BLaER1 (cell line): ENCODE measurements at regions not wholly inside any gene's neighbourhood (a gene's known extent, or its start where the extent isn't known, plus 50 kb on each side); places are given as distances from the start of the nearest gene placed in this dataset.

Source experiments
- H3K27ac ChIP-seq: shearing (Covaris generic); formaldehyde crosslinking; 2 replicates; pipeline ENCODE4 v1.8.1; 2022
- H3K27me3 ChIP-seq: shearing (Covaris generic); formaldehyde crosslinking; 2 replicates; pipeline ENCODE4 v1.8.1; 2022
- H3K36me3 ChIP-seq: shearing (Covaris generic); formaldehyde crosslinking; 2 replicates; pipeline ENCODE4 v1.8.1; 2022
- H3K4me1 ChIP-seq: shearing (Covaris generic); formaldehyde crosslinking; 2 replicates; pipeline ENCODE4 v1.8.1; 2022
- H3K4me2 ChIP-seq: shearing (Covaris generic); formaldehyde crosslinking; 2 replicates; pipeline ENCODE4 v1.8.1; 2022
- H3K4me3 ChIP-seq: shearing (Covaris generic); formaldehyde crosslinking; 2 replicates; pipeline ENCODE4 v1.8.1; 2022
- H3K9ac ChIP-seq: shearing (Covaris generic); formaldehyde crosslinking; 2 replicates; pipeline ENCODE4 v1.8.1; 2022
- H3K9me3 ChIP-seq: shearing (Covaris generic); formaldehyde crosslinking; 2 replicates; pipeline ENCODE4 v1.8.1; 2022
- H4K20me1 ChIP-seq: shearing (Covaris generic); formaldehyde crosslinking; 2 replicates; pipeline ENCODE4 v1.8.1; 2022
- Cebpa-rat ChIP-seq: shearing (Covaris generic); IDR thresholded peaks from 2 replicates; pipeline ENCODE4 v1.8.1; 2022

DNA sequence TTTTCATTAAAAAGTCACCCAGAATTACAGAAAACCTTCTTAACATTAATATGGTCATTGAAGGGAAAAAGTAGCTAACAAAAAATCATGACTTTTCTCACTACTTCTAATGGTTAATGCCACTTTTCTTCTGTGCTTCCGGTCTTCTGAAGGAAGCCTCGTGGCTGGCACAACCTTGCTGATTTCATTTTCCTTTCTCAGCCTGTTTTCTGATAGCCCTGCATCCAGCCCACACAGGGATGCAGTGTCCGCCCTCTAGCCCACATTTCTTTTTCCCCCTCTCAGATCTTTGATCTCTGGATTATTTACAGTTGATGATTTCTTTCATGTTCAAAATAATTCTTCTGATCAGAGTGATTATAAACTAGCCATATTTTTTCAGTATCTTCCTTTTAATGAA lies 655.4 kb upstream of the EPHA7 start:
- Histone ChIP-seq H3K27ac (no peak overlapping the region), H3K4me3 (no peak overlapping the region), H3K4me1 (no peaks in the 10 kb centered on the region), H4K20me1 (no peaks in the 10 kb centered on the region), H3K9ac (no peak overlapping the region), H3K9me3 (no peaks in the 10 kb centered on the region), H3K36me3 (no peaks in the 10 kb centered on the region), H3K4me2 (no peak overlapping the region), H3K27me3 (no peaks in the 10 kb centered on the region)
- no peak for TF ChIP-seq Cebpa-rat

GRCh38 chr6:94071835-94072234 lies 652.5 kb upstream of the EPHA7 start:
- no peaks in the 10 kb centered on the region for H4K20me1 ChIP-seq
- H3K27me3 ChIP-seq = no peaks in the 10 kb centered on the region
- no peak overlapping the region for H3K4me3 ChIP-seq
- no peaks in the 10 kb centered on the region for H3K9me3 ChIP-seq
- H3K27ac ChIP-seq = no peak overlapping the region
- no peaks in the 10 kb centered on the region for H3K36me3 ChIP-seq
- H3K9ac ChIP-seq = no peak overlapping the region
- no peaks in the 10 kb centered on the region for H3K4me1 ChIP-seq
- no peak overlapping the region for H3K4me2 ChIP-seq
- TF ChIP-seq Cebpa-rat = no peak

DNA sequence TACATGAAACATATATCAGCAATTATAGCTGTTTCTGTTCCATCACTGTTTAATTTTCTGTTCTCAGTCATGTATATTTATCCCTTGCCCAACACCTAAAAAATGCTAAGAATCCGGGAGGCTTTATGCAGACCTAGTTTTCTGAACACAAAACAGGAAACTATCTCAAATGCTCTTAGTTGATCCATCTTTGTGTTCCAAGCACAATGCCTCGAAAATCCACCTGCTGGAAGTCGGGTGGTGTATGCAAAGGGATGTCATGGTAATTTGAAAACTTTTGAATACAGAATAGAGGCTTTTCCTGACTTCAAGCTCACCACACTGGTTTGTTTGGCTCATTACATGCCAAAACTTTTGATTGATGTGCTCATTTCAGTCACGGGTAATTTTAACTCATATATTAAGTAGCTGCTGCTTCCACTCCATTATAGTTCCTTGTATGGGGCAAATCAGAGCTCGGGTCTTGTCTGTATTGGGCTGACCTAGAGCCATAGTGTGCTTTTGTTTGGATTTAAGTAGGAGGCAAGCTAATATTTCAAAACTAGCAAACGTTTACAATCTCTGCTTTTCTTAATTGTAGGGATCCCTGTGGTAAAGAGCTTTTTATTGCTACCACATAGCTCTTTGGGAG lies 646.5 kb upstream of the EPHA7 start:
- no peaks in the 10 kb centered on the region for H3K36me3 ChIP-seq
- no peak overlapping the region for H3K9ac ChIP-seq
- no peaks in the 10 kb centered on the region for H3K27me3 ChIP-seq
- no peaks in the 10 kb centered on the region for H4K20me1 ChIP-seq
- H3K9me3 ChIP-seq = no peaks in the 10 kb centered on the region
- no peak overlapping the region for H3K4me2 ChIP-seq
- no peak for TF ChIP-seq Cebpa-rat
- no peaks in the 10 kb centered on the region for H3K4me1 ChIP-seq
- H3K27ac ChIP-seq = no peak overlapping the region
- no peak overlapping the region for H3K4me3 ChIP-seq

GRCh38 chr6:94052749-94053148 lies 633.4 kb upstream of the EPHA7 start:
- 0 out of 2 replicates have a peak, but pooled peaks cover 6% of the 10 kb centered on the region for H3K4me1 ChIP-seq
- no peaks in the 10 kb centered on the region for H3K27me3 ChIP-seq
- no peaks in the 10 kb centered on the region for H3K9me3 ChIP-seq
- no peaks in the 10 kb centered on the region for H4K20me1 ChIP-seq
- H3K4me3 ChIP-seq = no peak overlapping the region
- no peak overlapping the region for H3K4me2 ChIP-seq
- H3K36me3 ChIP-seq = no peaks in the 10 kb centered on the region
- H3K9ac ChIP-seq = no peak overlapping the region
- H3K27ac ChIP-seq = no peak overlapping the region
- TF ChIP-seq Cebpa-rat = no peak

DNA sequence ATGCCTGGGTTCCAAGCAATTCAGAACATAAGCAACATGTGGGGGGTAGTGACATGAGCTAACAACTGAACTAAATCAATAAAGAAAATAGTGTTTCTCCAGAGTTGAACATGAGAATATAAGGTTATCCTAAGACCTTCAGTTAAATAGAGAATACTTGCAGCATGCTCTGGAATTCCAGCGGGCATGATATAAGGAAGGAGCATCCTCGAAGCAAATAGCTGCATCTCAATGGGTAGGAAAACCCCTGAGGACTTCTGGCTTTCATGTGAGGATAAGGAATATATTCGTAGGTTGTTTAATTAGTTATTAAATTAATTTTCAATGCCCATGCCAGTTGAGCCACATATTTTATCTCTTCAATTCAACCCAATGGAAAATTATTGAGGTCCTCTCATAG lies 631.2 kb upstream of the EPHA7 start:
- H3K4me2 ChIP-seq = no peak overlapping the region
- H3K9me3 ChIP-seq = no peaks in the 10 kb centered on the region
- no peaks in the 10 kb centered on the region for H3K36me3 ChIP-seq
- TF ChIP-seq Cebpa-rat = no peak
- H3K4me3 ChIP-seq = no peak overlapping the region
- H3K4me1 ChIP-seq = 0 out of 2 replicates have a peak, but pooled peaks cover 6% of the 10 kb centered on the region
- H4K20me1 ChIP-seq = no peaks in the 10 kb centered on the region
- H3K9ac ChIP-seq = no peak overlapping the region
- no peaks in the 10 kb centered on the region for H3K27me3 ChIP-seq
- no peak overlapping the region for H3K27ac ChIP-seq

DNA sequence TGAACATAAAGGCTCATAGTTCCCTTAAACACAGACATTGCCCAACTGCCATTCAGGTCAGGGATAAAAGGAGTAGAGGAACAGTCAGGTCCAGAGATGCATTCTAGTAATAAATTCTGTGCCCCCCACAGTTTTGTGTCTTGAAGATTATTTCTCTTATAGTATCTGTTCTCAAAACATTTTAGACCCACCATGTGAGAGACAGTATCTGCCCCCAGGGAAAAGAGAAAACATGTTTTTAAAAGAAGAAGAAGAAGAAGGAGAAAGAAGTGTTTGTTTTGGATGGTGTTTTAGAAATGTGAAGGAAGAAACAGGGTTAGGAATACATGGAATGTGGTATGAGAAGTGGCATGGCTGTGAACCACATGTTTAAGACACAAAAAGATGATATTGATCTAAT lies 629.6 kb upstream of the EPHA7 start:
- Histone ChIP-seq H3K9ac (no peak overlapping the region), H3K4me3 (no peak overlapping the region), H4K20me1 (no peaks in the 10 kb centered on the region), H3K4me2 (no peak overlapping the region), H3K36me3 (no peaks in the 10 kb centered on the region), H3K27ac (no peak overlapping the region), H3K4me1 (0 out of 2 replicates have a peak, but pooled peaks cover 5% of the 10 kb centered on the region), H3K9me3 (no peaks in the 10 kb centered on the region), H3K27me3 (no peaks in the 10 kb centered on the region)
- no peak for TF ChIP-seq Cebpa-rat

DNA sequence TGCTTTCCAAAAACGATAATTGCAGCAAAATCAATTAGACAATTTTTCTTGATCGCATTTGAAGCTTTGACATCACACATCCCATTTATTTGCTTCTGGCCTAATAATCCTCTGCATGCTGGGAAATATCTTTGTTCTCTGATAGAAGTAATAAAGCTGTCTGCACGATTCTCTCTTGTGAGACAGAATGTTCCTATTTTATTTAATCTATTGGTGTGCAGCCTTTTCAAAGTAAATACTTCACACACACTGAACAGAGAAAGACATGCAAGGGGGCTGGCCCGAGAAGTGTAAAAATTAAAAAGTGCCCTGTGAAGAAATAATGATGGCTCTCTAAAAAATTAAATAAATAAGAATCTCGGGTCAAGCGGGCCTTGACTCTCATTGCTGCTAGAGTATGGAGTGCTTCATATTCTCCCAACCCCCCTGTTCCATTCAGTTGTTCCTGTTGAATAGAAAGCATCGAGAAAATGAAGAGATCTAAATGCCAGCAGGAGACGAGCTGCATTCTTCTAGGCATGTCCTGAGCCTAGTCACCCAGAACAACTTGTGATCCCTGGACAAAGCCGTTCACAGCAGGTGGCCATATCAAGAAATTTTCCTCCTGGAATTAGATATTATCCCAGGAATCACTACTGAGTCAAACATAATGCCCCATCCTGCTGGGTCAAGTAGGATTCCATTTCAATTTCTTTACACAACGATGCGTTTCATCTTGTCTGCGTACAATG lies 625.9 kb upstream of the EPHA7 start:
- no peak overlapping the region for H3K27ac ChIP-seq
- no peak overlapping the region for H3K4me2 ChIP-seq
- H3K9me3 ChIP-seq = no peaks in the 10 kb centered on the region
- H3K27me3 ChIP-seq = no peaks in the 10 kb centered on the region
- H3K36me3 ChIP-seq = no peaks in the 10 kb centered on the region
- H3K4me3 ChIP-seq = no peak overlapping the region
- H3K4me1 ChIP-seq = no peaks in the 10 kb centered on the region
- no peak overlapping the region for H3K9ac ChIP-seq
- H4K20me1 ChIP-seq = no peaks in the 10 kb centered on the region
- no peak for TF ChIP-seq Cebpa-rat

- Histone ChIP-seq H3K27ac (no peak overlapping the region), H3K4me1 (no peaks in the 10 kb centered on the region), H3K9ac (no peak overlapping the region), H3K4me2 (no peak overlapping the region), H3K36me3 (no peaks in the 10 kb centered on the region), H4K20me1 (no peaks in the 10 kb centered on the region), H3K9me3 (peaks cover 11% of the 10 kb centered on the region), H3K4me3 (no peak overlapping the region), H3K27me3 (no peaks in the 10 kb centered on the region)
- no peak for TF ChIP-seq Cebpa-rat
Measured at GRCh38 chr6:94041945-94042709, 622.8 kb upstream of the EPHA7 start.

- Histone ChIP-seq H3K9me3 (peaks cover 26% of the 10 kb centered on the region), H3K27ac (no peak overlapping the region), H3K4me3 (no peak overlapping the region), H4K20me1 (no peaks in the 10 kb centered on the region), H3K9ac (no peak overlapping the region), H3K4me1 (no peaks in the 10 kb centered on the region), H3K27me3 (no peaks in the 10 kb centered on the region), H3K36me3 (no peaks in the 10 kb centered on the region), H3K4me2 (no peak overlapping the region)
- TF ChIP-seq Cebpa-rat = no peak
Measured at GRCh38 chr6:94036024-94036423, 616.7 kb upstream of the EPHA7 start.

- Histone ChIP-seq H3K4me3 (no peak overlapping the region), H3K4me2 (no peak overlapping the region), H3K9ac (no peak overlapping the region), H3K36me3 (no peaks in the 10 kb centered on the region), H4K20me1 (no peaks in the 10 kb centered on the region), H3K27ac (no peak overlapping the region), H3K9me3 (no peaks in the 10 kb centered on the region), H3K27me3 (no peaks in the 10 kb centered on the region), H3K4me1 (no peaks in the 10 kb centered on the region)
- TF ChIP-seq Cebpa-rat = no peak
Measured at GRCh38 chr6:94027374-94027773, 608.0 kb upstream of the EPHA7 start.
